ENCODE measurements at regions not wholly inside any gene's neighbourhood (a gene's known extent, or its start where the extent isn't known, plus 50 kb on each side); places are given as distances from the start of the nearest gene placed in this dataset.
A peak's percentile ranks its signal among the peaks of the same experiment; 100 is the strongest.

- H3K4me3 Mint-ChIP-seq (ENCODE audit: low read depth, unreplicated experiment), result no peak overlapping the region
- no peak overlapping the region for H3K27ac Mint-ChIP-seq (ENCODE audit: unreplicated experiment)
- H3K27me3 Mint-ChIP-seq (ENCODE audit: unreplicated experiment), result peaks cover 99% of the 10 kb centered on the region
- BruUV-seq (replicated peaks), result no TSS peak
- no peak for TF ChIP-seq CTCF (IDR thresholded peaks at IDR 0.05; ENCODE audit: unreplicated experiment)
- no peaks in the 10 kb centered on the region for H3K4me1 Mint-ChIP-seq (ENCODE audit: low read depth, unreplicated experiment)
- no peaks in the 10 kb centered on the region for H3K36me3 Mint-ChIP-seq (ENCODE audit: insufficient read depth, unreplicated experiment)
- no peak for DNase-seq
- H3K9me3 Mint-ChIP-seq (ENCODE audit: low read depth, unreplicated experiment), result no peaks in the 10 kb centered on the region
- CTCF ChIA-PET, result no interaction called here
- intact Hi-C loops (cut with micrococcal nuclease; ENCODE audit: unreplicated experiment), result no loop called here
These were observed 91.0 kb downstream of the MICALL2 start for GRCh38 chr7:1368184-1368681.

- H3K27ac Mint-ChIP-seq (ENCODE audit: unreplicated experiment), result no peak overlapping the region
- no peaks in the 10 kb centered on the region for H3K36me3 Mint-ChIP-seq (ENCODE audit: insufficient read depth, unreplicated experiment)
- TF ChIP-seq CTCF (IDR thresholded peaks at IDR 0.05; ENCODE audit: unreplicated experiment), result peak; percentile 38
- H3K4me3 Mint-ChIP-seq (ENCODE audit: low read depth, unreplicated experiment), result no peak overlapping the region
- intact Hi-C loops (cut with micrococcal nuclease; ENCODE audit: unreplicated experiment), result no loop called here
- peaks cover 99% of the 10 kb centered on the region for H3K27me3 Mint-ChIP-seq (ENCODE audit: unreplicated experiment)
- no TSS peak for BruUV-seq (replicated peaks)
- no peaks in the 10 kb centered on the region for H3K4me1 Mint-ChIP-seq (ENCODE audit: low read depth, unreplicated experiment)
- no peaks in the 10 kb centered on the region for H3K9me3 Mint-ChIP-seq (ENCODE audit: low read depth, unreplicated experiment)
- CTCF ChIA-PET, result interaction anchor here (0.7 kb wide), 2 partner anchors 89 to 341 kb away, joined by 3 to 12 read pairs; no protein-coding TSS in a partner anchor
- DNase-seq, result no peak
These were observed 90.3 kb downstream of the MICALL2 start for GRCh38 chr7:1368682-1369571.

- no peak for DNase-seq
- intact Hi-C loops (cut with micrococcal nuclease; ENCODE audit: unreplicated experiment), result no loop called here
- Mint-ChIP-seq H3K4me1 (ENCODE audit: low read depth, unreplicated experiment) (no peaks in the 10 kb centered on the region), H3K36me3 (ENCODE audit: insufficient read depth, unreplicated experiment) (no peaks in the 10 kb centered on the region), H3K4me3 (ENCODE audit: low read depth, unreplicated experiment) (no peak overlapping the region), H3K27me3 (ENCODE audit: unreplicated experiment) (peaks cover 93% of the 10 kb centered on the region), H3K27ac (ENCODE audit: unreplicated experiment) (no peak overlapping the region), H3K9me3 (ENCODE audit: low read depth, unreplicated experiment) (no peaks in the 10 kb centered on the region)
- BruUV-seq (replicated peaks), result no TSS peak
- TF ChIP-seq CTCF (IDR thresholded peaks at IDR 0.05; ENCODE audit: unreplicated experiment), result no peak
- CTCF ChIA-PET, result interaction anchor here (0.7 kb wide), 1 partner anchor 340 kb away, joined by 12 read pairs; no protein-coding TSS in a partner anchor
These were observed 89.2 kb downstream of the MICALL2 start for GRCh38 chr7:1369916-1370657.

GRCh38 chr7:1370738-1371137, 88.5 kb downstream of the MICALL2 start:
- BruUV-seq (replicated peaks), result no TSS peak
- DNase-seq, result no peak
- CTCF ChIA-PET, result no interaction called here
- Mint-ChIP-seq H3K36me3 (ENCODE audit: insufficient read depth, unreplicated experiment) (no peaks in the 10 kb centered on the region), H3K27ac (ENCODE audit: unreplicated experiment) (no peak overlapping the region), H3K9me3 (ENCODE audit: low read depth, unreplicated experiment) (no peaks in the 10 kb centered on the region), H3K4me1 (ENCODE audit: low read depth, unreplicated experiment) (no peaks in the 10 kb centered on the region), H3K27me3 (ENCODE audit: unreplicated experiment) (peaks cover 86% of the 10 kb centered on the region), H3K4me3 (ENCODE audit: low read depth, unreplicated experiment) (no peak overlapping the region)
- intact Hi-C loops (cut with micrococcal nuclease; ENCODE audit: unreplicated experiment), result no loop called here
- TF ChIP-seq CTCF (IDR thresholded peaks at IDR 0.05; ENCODE audit: unreplicated experiment), result no peak

Measured in Calu3 (cell line).